ENCODE measurements at regions not wholly inside any gene's neighbourhood (a gene's known extent, or its start where the extent isn't known, plus 50 kb on each side); places are given as distances from the start of the nearest gene placed in this dataset.

- DNase-seq = no peak
Observed at GRCh38 chr15:69505956-69506556, 53.4 kb downstream of the RPLP1 start.

GRCh38 chr15:69508659-69509058 is 56.0 kb downstream of the RPLP1 start:
- no peak for DNase-seq

- DNase-seq = no peak
Observed at GRCh38 chr15:69509131-69509530, 56.5 kb downstream of the RPLP1 start.

GRCh38 chr15:69510556-69510955 is 57.9 kb downstream of the RPLP1 start:
- DNase-seq = no peak

- DNase-seq = no peak
Observed at GRCh38 chr15:69511015-69511414, 58.4 kb downstream of the RPLP1 start.

- DNase-seq = no peak
Observed at GRCh38 chr15:69511716-69512340, 59.2 kb downstream of the RPLP1 start.

- DNase-seq = no peak
Observed at GRCh38 chr15:69513450-69513960, 60.9 kb downstream of the RPLP1 start.

- no peak for DNase-seq
Observed at GRCh38 chr15:69513986-69514385, 61.4 kb downstream of the RPLP1 start.

- DNase-seq = no peak
Observed at GRCh38 chr15:69515508-69515907, 62.9 kb downstream of the RPLP1 start.

GRCh38 chr15:69515926-69516325 is 63.3 kb downstream of the RPLP1 start:
- DNase-seq = no peak

GRCh38 chr15:69517052-69517451 is 64.4 kb downstream of the RPLP1 start:
- DNase-seq = no peak

- no peak for DNase-seq
Observed at GRCh38 chr15:69518806-69519205, 66.2 kb downstream of the RPLP1 start.

GRCh38 chr15:69520067-69520466 is 67.4 kb downstream of the RPLP1 start:
- DNase-seq = no peak

- DNase-seq = no peak
Observed at GRCh38 chr15:69522361-69522760, 69.7 kb downstream of the RPLP1 start.

GRCh38 chr15:69523010-69524001 is 70.7 kb downstream of the RPLP1 start:
- peak; percentile 31 for DNase-seq

GRCh38 chr15:69524296-69524695 is 71.7 kb downstream of the RPLP1 start:
- DNase-seq = no peak

- DNase-seq = no peak
Observed at GRCh38 chr15:69524814-69525213, 72.2 kb downstream of the RPLP1 start.

- DNase-seq = no peak
Observed at GRCh38 chr15:69525543-69525942, 72.9 kb downstream of the RPLP1 start.

GRCh38 chr15:69526081-69527061 is 73.8 kb downstream of the RPLP1 start:
- no peak for DNase-seq

GRCh38 chr15:69529141-69529540 is 76.5 kb downstream of the RPLP1 start:
- no peak for DNase-seq

GRCh38 chr15:69529961-69530633 is 77.5 kb downstream of the RPLP1 start:
- DNase-seq = no peak

All from NCI-H2029 treated with DMSO at 0.1 percent for 48 hours (cell line).